ENCODE measurements at regions not wholly inside any gene's neighbourhood (a gene's known extent, or its start where the extent isn't known, plus 50 kb on each side); places are given as distances from the start of the nearest gene placed in this dataset.
"Not testable (repeated sequence)": the region's sequence is repeated elsewhere in the genome, so short reads cannot be mapped to it uniquely, and the experiment has no call there.

- no peak for FAIRE-seq
These were observed 2245.0 kb upstream of the RAG2 start for GRCh38 chr11:38842991-38843390.

- FAIRE-seq, result no peak
These were observed 2241.0 kb upstream of the RAG2 start for GRCh38 chr11:38839071-38839470.

GRCh38 chr11:38835966-38836365 lies 2237.9 kb upstream of the RAG2 start:
- no peak for FAIRE-seq

GRCh38 chr11:38824573-38824972 lies 2226.5 kb upstream of the RAG2 start:
- FAIRE-seq, result no peak

GRCh38 chr11:38821786-38822185 lies 2223.8 kb upstream of the RAG2 start:
- FAIRE-seq, result not testable (repeated sequence)

GRCh38 chr11:38819981-38820380 lies 2221.9 kb upstream of the RAG2 start:
- no peak for FAIRE-seq

- FAIRE-seq, result no peak
These were observed 2220.7 kb upstream of the RAG2 start for GRCh38 chr11:38818720-38819119.

- FAIRE-seq, result no peak
These were observed 2216.6 kb upstream of the RAG2 start for GRCh38 chr11:38814670-38815069.

- no peak for FAIRE-seq
These were observed 2211.5 kb upstream of the RAG2 start for GRCh38 chr11:38809521-38809920.

GRCh38 chr11:38796281-38796680 lies 2198.2 kb upstream of the RAG2 start:
- FAIRE-seq, result no peak

GRCh38 chr11:38795027-38795426 lies 2197.0 kb upstream of the RAG2 start:
- no peak for FAIRE-seq

GRCh38 chr11:38791346-38791961 lies 2193.4 kb upstream of the RAG2 start:
- no peak for FAIRE-seq

GRCh38 chr11:38788561-38788960 lies 2190.5 kb upstream of the RAG2 start:
- FAIRE-seq, result no peak

- FAIRE-seq, result no peak
These were observed 2186.1 kb upstream of the RAG2 start for GRCh38 chr11:38784164-38784563.

- no peak for FAIRE-seq
These were observed 2168.8 kb upstream of the RAG2 start for GRCh38 chr11:38766796-38767195.

GRCh38 chr11:38759394-38759793 lies 2161.4 kb upstream of the RAG2 start:
- no peak for FAIRE-seq

GRCh38 chr11:38756537-38756936 lies 2158.5 kb upstream of the RAG2 start:
- FAIRE-seq, result no peak

- FAIRE-seq, result no peak
These were observed 2153.4 kb upstream of the RAG2 start for GRCh38 chr11:38751421-38751820.

- peak; percentile 14 for FAIRE-seq
These were observed 2148.5 kb upstream of the RAG2 start for GRCh38 chr11:38746516-38746915.

GRCh38 chr11:38723361-38723760 lies 2125.3 kb upstream of the RAG2 start:
- no peak for FAIRE-seq

GRCh38 chr11:38721586-38722315 lies 2123.7 kb upstream of the RAG2 start:
- FAIRE-seq, result no peak

- FAIRE-seq, result no peak
These were observed 2120.6 kb upstream of the RAG2 start for GRCh38 chr11:38718659-38719058.

- no peak for FAIRE-seq
These were observed 2120.0 kb upstream of the RAG2 start for GRCh38 chr11:38718049-38718448.

GRCh38 chr11:38711110-38711509 lies 2113.1 kb upstream of the RAG2 start:
- FAIRE-seq, result no peak

GRCh38 chr11:38710262-38710661 lies 2112.2 kb upstream of the RAG2 start:
- FAIRE-seq, result no peak
